Endothelial cell of umbilical vein (primary cell): ENCODE measurements at regions not wholly inside any gene's neighbourhood (a gene's known extent, or its start where the extent isn't known, plus 50 kb on each side); places are given as distances from the start of the nearest gene placed in this dataset.

ENCODE experiments used
- CTCF ChIP-seq, 2 donors: IDR thresholded peaks; 1 replicate in 1 of 2; 2 replicates in 1 of 2; pipeline ENCODE4 v1.5.1; 2011; ENCODE audit warnings: low read length in 2 of 2, mild to moderate bottlenecking in 2 of 2, moderate library complexity in 2 of 2, control low read depth in 1 of 2, inconsistent platforms in 1 of 2, low read depth in 1 of 2; ENCODE audit not compliant: insufficient read depth in 1 of 2; ENCODE audit errors: extremely low read depth in 1 of 2
- EZH2 ChIP-seq: IDR thresholded peaks from 2 replicates; pipeline ENCODE4 v1.6.1; 2012; ENCODE audit warnings: borderline replicate concordance, low read depth, mild to moderate bottlenecking, moderate library complexity, low read length, inconsistent platforms; ENCODE audit not compliant: severe bottlenecking
- JUN ChIP-seq: IDR thresholded peaks from 2 replicates; pipeline ENCODE4 v1.6.1; 2011; ENCODE audit warnings: borderline replicate concordance, low read depth; ENCODE audit not compliant: insufficient read length, insufficient read depth
- POLR2A ChIP-seq: IDR thresholded peaks from 2 replicates; pipeline ENCODE4 v1.6.1; 2012; ENCODE audit warnings: low read depth, mild to moderate bottlenecking, control low read depth, low read length

GRCh38 chr9:25850803-25851202 lies 172.6 kb upstream of the TUSC1 start:
- TF ChIP-seq POLR2A (no peak), JUN (no peak), EZH2 (no peak), CTCF (IDR thresholded peaks at IDR 0.05; ENCODE audit: extremely low read depth in 1 of 2, insufficient read depth in 1 of 2, low read depth in 1 of 2, low read length in 2 of 2) (no peak)
